ENCODE measurements at regions not wholly inside any gene's neighbourhood (a gene's known extent, or its start where the extent isn't known, plus 50 kb on each side); places are given as distances from the start of the nearest gene placed in this dataset.
A peak's percentile ranks its signal among the peaks of the same experiment; 100 is the strongest.

- Histone ChIP-seq H3K9me3 (no peaks in the 10 kb centered on the region), H3K27me3 (no peaks in the 10 kb centered on the region), H3K4me1 (peaks cover 0 to 42% (median 6%) of the 10 kb centered on the region in 4 donors), H3K36me3 (no peaks in the 10 kb centered on the region), H3K27ac (peak overlapping the region; percentile 4 to 52 (median 23)), H3K4me3 (no peak overlapping the region)
- 75 to 80% methylated on average over 5 of the region's 5 CpGs for WGBS, 2 donors (ENCODE audit: low coverage in 1 of 2)
- no peak for TF ChIP-seq EP300 (IDR thresholded peaks at IDR 0.05; ENCODE audit: low read depth)
- no peak for TF ChIP-seq POLR2A (IDR thresholded peaks at IDR 0.05)
- no peak for TF ChIP-seq POLR2AphosphoS5 (IDR thresholded peaks at IDR 0.05)
- in situ Hi-C loops (cut with MboI; ENCODE audit: low pct_ligation_motif_present in 1 of 4, low pct_unique_long_range_greater_than_20kb in 1 of 4, low sequenced_read_pairs in 3 of 4), result loop anchor here (25.0 kb wide), 2 partner anchors 199 to 624 kb away; partner anchors contain the start of gene NRIP1 (in 1 of the 4)
- DNase-seq, result no peak
- intact Hi-C loops (cut with DNase I; ENCODE audit: low total_unique reads), result loop anchor here (5.0 kb wide), 1 partner anchor 619 kb away; no protein-coding TSS in a partner anchor
These were observed 201.0 kb downstream of the NRIP1 start for GRCh38 chr21:14863745-14864210.

- Histone ChIP-seq H3K27ac (no peak overlapping the region), H3K36me3 (no peaks in the 10 kb centered on the region), H3K27me3 (no peaks in the 10 kb centered on the region), H3K4me3 (no peak overlapping the region), H3K4me1 (peaks cover 0 to 34% (median 6%) of the 10 kb centered on the region in 4 donors), H3K9me3 (no peaks in the 10 kb centered on the region)
- no peak for TF ChIP-seq EP300 (IDR thresholded peaks at IDR 0.05; ENCODE audit: low read depth)
- TF ChIP-seq POLR2AphosphoS5 (IDR thresholded peaks at IDR 0.05), result no peak
- TF ChIP-seq POLR2A (IDR thresholded peaks at IDR 0.05), result no peak
- peak; percentile 45 to 60 (median 50) for TF ChIP-seq CTCF (IDR thresholded peaks at IDR 0.05)
- no peak for DNase-seq
- in situ Hi-C loops (cut with MboI; ENCODE audit: low pct_ligation_motif_present in 1 of 4, low pct_unique_long_range_greater_than_20kb in 1 of 4, low sequenced_read_pairs in 3 of 4), result loop anchor here (25.0 kb wide), 2 partner anchors 199 to 624 kb away; partner anchors contain the start of gene NRIP1 (in 1 of the 4)
- intact Hi-C loops (cut with DNase I; ENCODE audit: low total_unique reads), result loop anchor here (5.0 kb wide), 1 partner anchor 619 kb away; no protein-coding TSS in a partner anchor
- whole genome bisulfite sequencing, 2 donors (ENCODE audit: low coverage in 1 of 2), result 51 to 54% methylated on average over 5 of the region's 5 CpGs
These were observed 201.7 kb downstream of the NRIP1 start for GRCh38 chr21:14862794-14863720.

GRCh38 chr21:14858311-14858710, 206.5 kb downstream of the NRIP1 start:
- 89 to 96% methylated on average over 2 of the region's 2 CpGs for WGBS, 2 donors (ENCODE audit: low coverage in 1 of 2)
- Histone ChIP-seq H3K9me3 (no peaks in the 10 kb centered on the region), H3K4me3 (no peak overlapping the region), H3K36me3 (no peaks in the 10 kb centered on the region), H3K27me3 (no peaks in the 10 kb centered on the region), H3K4me1 (peaks cover 0 to 8% (median 0%) of the 10 kb centered on the region in 4 donors), H3K27ac (no peak overlapping the region)
- in situ Hi-C loops (cut with MboI; ENCODE audit: low pct_ligation_motif_present in 1 of 4, low pct_unique_long_range_greater_than_20kb in 1 of 4, low sequenced_read_pairs in 3 of 4) (loop anchor here (25.0 kb wide), 2 partner anchors 204 to 629 kb away; partner anchors contain the start of gene NRIP1 (in 1 of the 4)), intact Hi-C loops (cut with DNase I; ENCODE audit: low total_unique reads) (no loop called here)
- TF ChIP-seq EP300 (IDR thresholded peaks at IDR 0.05; ENCODE audit: low read depth) (no peak), POLR2AphosphoS5 (IDR thresholded peaks at IDR 0.05) (no peak), CTCF (IDR thresholded peaks at IDR 0.05) (no peak), POLR2A (IDR thresholded peaks at IDR 0.05) (no peak)
- DNase-seq, result no peak

- no peak for DNase-seq
- Histone ChIP-seq H3K27ac (no peak overlapping the region), H3K36me3 (no peaks in the 10 kb centered on the region), H3K4me1 (peaks cover 0 to under 1% (median 0%) of the 10 kb centered on the region in 4 donors), H3K27me3 (no peaks in the 10 kb centered on the region), H3K9me3 (no peaks in the 10 kb centered on the region), H3K4me3 (no peak overlapping the region)
- intact Hi-C loops (cut with DNase I; ENCODE audit: low total_unique reads) (no loop called here), in situ Hi-C loops (cut with MboI; ENCODE audit: low pct_ligation_motif_present in 1 of 4, low pct_unique_long_range_greater_than_20kb in 1 of 4, low sequenced_read_pairs in 3 of 4) (loop anchor here (25.0 kb wide), 2 partner anchors 205 to 630 kb away; partner anchors contain the start of gene NRIP1 (in 1 of the 4))
- no peak for TF ChIP-seq POLR2A (IDR thresholded peaks at IDR 0.05)
- no peak for TF ChIP-seq CTCF (IDR thresholded peaks at IDR 0.05)
- TF ChIP-seq POLR2AphosphoS5 (IDR thresholded peaks at IDR 0.05), result no peak
- no peak for TF ChIP-seq EP300 (IDR thresholded peaks at IDR 0.05; ENCODE audit: low read depth)
- WGBS, 2 donors (ENCODE audit: low coverage in 1 of 2), result 57 to 87% methylated on average over 2 of the region's 2 CpGs
These were observed 207.3 kb downstream of the NRIP1 start for GRCh38 chr21:14857529-14857928.
